ENCODE measurements at regions not wholly inside any gene's neighbourhood (a gene's known extent, or its start where the extent isn't known, plus 50 kb on each side); places are given as distances from the start of the nearest gene placed in this dataset.
A peak's percentile ranks its signal among the peaks of the same experiment; 100 is the strongest.

GRCh38 chr14:41298328-41298690, 308.4 kb upstream of the LRFN5 start:
- DNase-seq (ENCODE audit: low read depth, low spot score) = no peak
- no peak for TF ChIP-seq EZH2 (IDR thresholded peaks at IDR 0.05)
- TF ChIP-seq POLR2AphosphoS5 (IDR thresholded peaks at IDR 0.05; ENCODE audit: borderline replicate concordance, low read depth, low read length) = no peak
- TF ChIP-seq FOXP2 (optimal IDR thresholded peaks at IDR 0.05; ENCODE audit: control extremely low read depth, extremely low read length, insufficient read depth) = no peak
- Histone ChIP-seq H3K9me3 (ENCODE audit: low read depth, low read length) (no peaks in the 10 kb centered on the region), H3K9ac (ENCODE audit: insufficient read length) (no peak overlapping the region), H3K36me3 (ENCODE audit: insufficient read depth, low read length) (no peaks in the 10 kb centered on the region), H3K27ac (0 out of 2 replicates have a peak overlapping the region, but pooled peaks have one; percentile 22), H3K4me3 (no peak overlapping the region)

GRCh38 chr14:41297576-41298327, 308.9 kb upstream of the LRFN5 start:
- TF ChIP-seq FOXP2 (optimal IDR thresholded peaks at IDR 0.05; ENCODE audit: control extremely low read depth, extremely low read length, insufficient read depth) (no peak), POLR2AphosphoS5 (IDR thresholded peaks at IDR 0.05; ENCODE audit: borderline replicate concordance, low read depth, low read length) (no peak), EZH2 (IDR thresholded peaks at IDR 0.05) (no peak)
- Histone ChIP-seq H3K9ac (ENCODE audit: insufficient read length) (no peak overlapping the region), H3K27ac (no peak overlapping the region; the same call in 1 of the 2 replicates), H3K36me3 (ENCODE audit: insufficient read depth, low read length) (no peaks in the 10 kb centered on the region), H3K4me3 (no peak overlapping the region), H3K9me3 (ENCODE audit: low read depth, low read length) (no peaks in the 10 kb centered on the region)
- no peak for DNase-seq (ENCODE audit: low read depth, low spot score)

- DNase-seq (ENCODE audit: low read depth, low spot score) = no peak
- Histone ChIP-seq H3K9me3 (ENCODE audit: low read depth, low read length) (no peaks in the 10 kb centered on the region), H3K36me3 (ENCODE audit: insufficient read depth, low read length) (no peaks in the 10 kb centered on the region), H3K4me3 (no peak overlapping the region), H3K9ac (ENCODE audit: insufficient read length) (no peak overlapping the region), H3K27ac (no peak overlapping the region)
- TF ChIP-seq EZH2 (IDR thresholded peaks at IDR 0.05) = no peak
- no peak for TF ChIP-seq FOXP2 (optimal IDR thresholded peaks at IDR 0.05; ENCODE audit: control extremely low read depth, extremely low read length, insufficient read depth)
- TF ChIP-seq POLR2AphosphoS5 (IDR thresholded peaks at IDR 0.05; ENCODE audit: borderline replicate concordance, low read depth, low read length) = no peak
Observed at GRCh38 chr14:41295734-41296133, 310.9 kb upstream of the LRFN5 start.

DNA sequence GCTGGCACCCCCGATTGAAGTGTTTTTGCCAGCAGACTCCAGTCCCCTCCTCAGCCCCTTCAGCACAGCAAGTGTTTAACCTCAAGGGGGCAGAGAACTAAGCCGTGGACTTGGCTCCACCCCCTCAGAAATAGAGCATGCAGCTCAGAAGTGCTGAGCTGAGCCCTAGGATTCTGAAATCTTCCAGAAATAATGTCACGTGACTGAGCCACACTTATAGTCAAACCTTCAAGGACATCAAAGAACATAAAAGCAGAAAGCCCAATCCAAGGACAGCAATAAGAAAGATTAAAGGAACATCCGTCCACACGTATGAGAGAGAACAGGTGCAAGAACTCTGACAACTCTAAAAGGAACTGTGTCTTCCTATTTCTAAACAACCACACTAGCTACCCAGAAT, 317.7 kb upstream of the LRFN5 start:
- no peak for DNase-seq (ENCODE audit: low read depth, low spot score)

GRCh38 chr14:41285186-41285748, 321.4 kb upstream of the LRFN5 start:
- Histone ChIP-seq H3K36me3 (ENCODE audit: insufficient read depth, low read length) (no peaks in the 10 kb centered on the region), H3K9ac (ENCODE audit: insufficient read length) (no peak overlapping the region), H3K4me3 (no peak overlapping the region), H3K9me3 (ENCODE audit: low read depth, low read length) (no peaks in the 10 kb centered on the region), H3K27ac (no peak overlapping the region)
- no peak for TF ChIP-seq FOXP2 (optimal IDR thresholded peaks at IDR 0.05; ENCODE audit: control extremely low read depth, extremely low read length, insufficient read depth)
- TF ChIP-seq EZH2 (IDR thresholded peaks at IDR 0.05) = no peak
- no peak for TF ChIP-seq POLR2AphosphoS5 (IDR thresholded peaks at IDR 0.05; ENCODE audit: borderline replicate concordance, low read depth, low read length)
- peak; percentile 44 for DNase-seq (ENCODE audit: low read depth, low spot score)

More for the DNA sequence above, 317.7 kb upstream of the LRFN5 start:
- Histone ChIP-seq H3K9me3 (ENCODE audit: low read depth, low read length) (no peaks in the 10 kb centered on the region), H3K4me3 (no peak overlapping the region), H3K9ac (ENCODE audit: insufficient read length) (no peak overlapping the region), H3K27ac (no peak overlapping the region), H3K36me3 (ENCODE audit: insufficient read depth, low read length) (no peaks in the 10 kb centered on the region)
- TF ChIP-seq POLR2AphosphoS5 (IDR thresholded peaks at IDR 0.05; ENCODE audit: borderline replicate concordance, low read depth, low read length) (no peak), FOXP2 (optimal IDR thresholded peaks at IDR 0.05; ENCODE audit: control extremely low read depth, extremely low read length, insufficient read depth) (no peak), EZH2 (IDR thresholded peaks at IDR 0.05) (no peak)

DNA sequence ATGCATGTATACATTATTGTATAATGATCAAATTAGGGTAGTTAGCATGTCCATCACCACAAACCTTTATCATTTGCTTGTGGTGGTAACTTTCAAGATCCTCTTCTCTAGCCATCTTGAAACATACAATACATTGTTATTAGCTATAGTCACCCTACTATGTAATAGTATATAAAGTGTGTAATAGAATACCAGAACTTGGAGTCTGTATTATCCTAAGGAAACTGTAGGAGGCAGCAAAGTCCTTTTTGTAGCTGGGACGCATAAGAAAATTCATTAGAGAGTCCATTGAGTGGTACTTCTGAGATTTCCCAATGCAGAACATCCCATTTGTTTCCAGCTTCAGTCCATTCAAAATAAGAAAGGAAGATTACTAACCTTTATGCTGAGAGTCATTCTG, 325.9 kb upstream of the LRFN5 start:
- no peaks in the 10 kb centered on the region for H3K9me3 ChIP-seq (ENCODE audit: low read depth, low read length)
- DNase-seq (ENCODE audit: low read depth, low spot score) = peak; percentile 8
- no peak overlapping the region for H3K9ac ChIP-seq (ENCODE audit: insufficient read length)
- no peak overlapping the region for H3K4me3 ChIP-seq
- no peaks in the 10 kb centered on the region for H3K36me3 ChIP-seq (ENCODE audit: insufficient read depth, low read length)
- TF ChIP-seq EZH2 (IDR thresholded peaks at IDR 0.05) = no peak
- TF ChIP-seq FOXP2 (optimal IDR thresholded peaks at IDR 0.05; ENCODE audit: control extremely low read depth, extremely low read length, insufficient read depth) = no peak
- no peak for TF ChIP-seq POLR2AphosphoS5 (IDR thresholded peaks at IDR 0.05; ENCODE audit: borderline replicate concordance, low read depth, low read length)
- no peak overlapping the region for H3K27ac ChIP-seq

DNA sequence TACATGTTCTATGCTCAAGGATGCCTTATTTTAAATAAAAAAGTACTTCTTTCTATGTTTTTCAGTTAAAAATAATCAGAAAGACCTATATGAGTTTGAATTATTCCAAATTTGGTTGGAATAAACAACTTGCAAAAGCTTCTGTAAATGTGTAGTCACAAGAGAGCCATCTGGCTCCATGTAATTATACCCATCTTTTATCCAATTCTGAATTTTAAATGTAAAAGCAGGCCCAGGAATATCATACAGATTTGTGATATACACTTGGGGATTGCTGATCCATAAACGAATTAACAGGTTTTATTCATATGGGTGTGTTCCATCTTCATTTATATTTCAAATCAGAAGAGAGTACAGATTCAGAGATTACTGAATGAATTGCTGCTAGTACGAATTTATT, 329.2 kb upstream of the LRFN5 start:
- no peak for DNase-seq (ENCODE audit: low read depth, low spot score)
- Histone ChIP-seq H3K4me3 (no peak overlapping the region), H3K27ac (no peak overlapping the region), H3K36me3 (ENCODE audit: insufficient read depth, low read length) (no peaks in the 10 kb centered on the region), H3K9ac (ENCODE audit: insufficient read length) (no peak overlapping the region), H3K9me3 (ENCODE audit: low read depth, low read length) (no peaks in the 10 kb centered on the region)
- TF ChIP-seq POLR2AphosphoS5 (IDR thresholded peaks at IDR 0.05; ENCODE audit: borderline replicate concordance, low read depth, low read length) (no peak), EZH2 (IDR thresholded peaks at IDR 0.05) (no peak), FOXP2 (optimal IDR thresholded peaks at IDR 0.05; ENCODE audit: control extremely low read depth, extremely low read length, insufficient read depth) (no peak)

DNA sequence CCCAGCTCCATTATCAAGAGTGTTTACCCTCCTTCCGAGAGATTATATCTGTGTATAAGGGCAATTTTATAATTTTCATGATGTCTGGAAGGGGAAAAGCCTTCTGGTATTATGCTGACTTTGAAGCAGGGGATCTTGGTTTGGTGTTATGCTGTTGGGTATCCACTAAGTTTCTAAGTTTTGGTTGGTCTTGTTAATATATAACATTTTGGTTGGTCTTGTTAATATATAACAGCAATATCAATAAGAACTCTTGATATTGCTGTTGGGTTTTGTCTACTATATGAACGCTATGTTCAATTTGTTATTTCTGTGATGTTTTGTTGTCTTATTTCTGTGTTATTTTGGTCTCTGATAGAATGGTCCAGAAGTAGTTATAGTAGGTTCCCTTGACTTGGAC, 349.2 kb upstream of the LRFN5 start:
- TF ChIP-seq EZH2 (IDR thresholded peaks at IDR 0.05) (no peak), POLR2AphosphoS5 (IDR thresholded peaks at IDR 0.05; ENCODE audit: borderline replicate concordance, low read depth, low read length) (no peak), FOXP2 (optimal IDR thresholded peaks at IDR 0.05; ENCODE audit: control extremely low read depth, extremely low read length, insufficient read depth) (no peak)

More for the DNA sequence above, 349.2 kb upstream of the LRFN5 start:
- H3K9me3 ChIP-seq (ENCODE audit: low read depth, low read length) = no peaks in the 10 kb centered on the region
- no peak for DNase-seq (ENCODE audit: low read depth, low spot score)
- no peak overlapping the region for H3K9ac ChIP-seq (ENCODE audit: insufficient read length)
- no peak overlapping the region for H3K4me3 ChIP-seq
- H3K36me3 ChIP-seq (ENCODE audit: insufficient read depth, low read length) = no peaks in the 10 kb centered on the region
- no peak overlapping the region for H3K27ac ChIP-seq
